ENCODE measurements at regions not wholly inside any gene's neighbourhood (a gene's known extent, or its start where the extent isn't known, plus 50 kb on each side); places are given as distances from the start of the nearest gene placed in this dataset.

- Mint-ChIP-seq H3K4me1 (ENCODE audit: low read depth, unreplicated experiment) (peaks cover 18% of the 10 kb centered on the region), H3K27me3 (ENCODE audit: low read depth, unreplicated experiment) (no peaks in the 10 kb centered on the region), H3K27ac (ENCODE audit: unreplicated experiment) (no peak overlapping the region), H3K4me3 (ENCODE audit: unreplicated experiment) (no peak overlapping the region), H3K36me3 (ENCODE audit: low read depth, unreplicated experiment) (no peaks in the 10 kb centered on the region), H3K9me3 (ENCODE audit: unreplicated experiment) (peaks cover 3% of the 10 kb centered on the region)
- Histone ChIP-seq H2AFZ (ENCODE audit: low read depth, low read length) (no peak overlapping the region), H3K79me2 (ENCODE audit: insufficient read depth, low read length) (no peaks in the 10 kb centered on the region), H3K27ac (ENCODE audit: low read depth, low read length) (no peak overlapping the region), H3K4me2 (ENCODE audit: low read length) (no peak overlapping the region), H3K36me3 (ENCODE audit: insufficient read depth, low read length) (no peaks in the 10 kb centered on the region), H3K9ac (ENCODE audit: low read length) (no peak overlapping the region), H3K9me3 (ENCODE audit: insufficient read depth, low read depth, low read length) (no peaks in the 10 kb centered on the region), H3K27me3 (ENCODE audit: insufficient read depth, low read length) (no peaks in the 10 kb centered on the region), H3K4me1 (ENCODE audit: insufficient read depth, low read length) (no peaks in the 10 kb centered on the region), H3K4me3 (ENCODE audit: insufficient read depth, low read depth, low read length) (no peak overlapping the region), H4K20me1 (ENCODE audit: insufficient read depth, low read length) (no peaks in the 10 kb centered on the region)
- TF ChIP-seq CTCF (IDR thresholded peaks at IDR 0.05; ENCODE audit: insufficient read depth, low read depth, low read length), result no peak
- no peak for TF ChIP-seq EZH2 (IDR thresholded peaks at IDR 0.05; ENCODE audit: insufficient read depth, low read length)
- DNase-seq (ENCODE audit: low read depth) (peak; percentile 34), FAIRE-seq (no peak)
These were observed 344.4 kb downstream of the RAPGEF2 start for GRCh38 chr4:159447296-159447695.

GRCh38 chr4:159451006-159451405, 348.1 kb downstream of the RAPGEF2 start:
- H3K36me3 ChIP-seq (ENCODE audit: insufficient read depth, low read length), result no peaks in the 10 kb centered on the region
- Mint-ChIP-seq H3K27me3 (ENCODE audit: low read depth, unreplicated experiment) (no peaks in the 10 kb centered on the region), H3K9me3 (ENCODE audit: unreplicated experiment) (peaks cover 3% of the 10 kb centered on the region), H3K4me3 (ENCODE audit: unreplicated experiment) (no peak overlapping the region), H3K4me1 (ENCODE audit: low read depth, unreplicated experiment) (no peaks in the 10 kb centered on the region), H3K27ac (ENCODE audit: unreplicated experiment) (no peak overlapping the region), H3K36me3 (ENCODE audit: low read depth, unreplicated experiment) (no peaks in the 10 kb centered on the region)
- TF ChIP-seq EZH2 (IDR thresholded peaks at IDR 0.05; ENCODE audit: insufficient read depth, low read length), result no peak
- no peak for TF ChIP-seq CTCF (IDR thresholded peaks at IDR 0.05; ENCODE audit: insufficient read depth, low read depth, low read length)
- H4K20me1 ChIP-seq (ENCODE audit: insufficient read depth, low read length), result no peaks in the 10 kb centered on the region
- H3K4me2 ChIP-seq (ENCODE audit: low read length), result no peak overlapping the region
- no peaks in the 10 kb centered on the region for H3K79me2 ChIP-seq (ENCODE audit: insufficient read depth, low read length)
- DNase-seq (ENCODE audit: low read depth) (peak; percentile 26), FAIRE-seq (no peak)
- no peak overlapping the region for H3K4me3 ChIP-seq (ENCODE audit: insufficient read depth, low read depth, low read length)
- no peak overlapping the region for H3K9ac ChIP-seq (ENCODE audit: low read length)
- no peaks in the 10 kb centered on the region for H3K9me3 ChIP-seq (ENCODE audit: insufficient read depth, low read depth, low read length)
- H3K27ac ChIP-seq (ENCODE audit: low read depth, low read length), result no peak overlapping the region
- H3K4me1 ChIP-seq (ENCODE audit: insufficient read depth, low read length), result no peaks in the 10 kb centered on the region
- H2AFZ ChIP-seq (ENCODE audit: low read depth, low read length), result no peak overlapping the region
- no peaks in the 10 kb centered on the region for H3K27me3 ChIP-seq (ENCODE audit: insufficient read depth, low read length)

- peak overlapping the region; percentile 16 for H3K4me3 ChIP-seq (ENCODE audit: insufficient read depth, low read depth, low read length)
- H3K27ac ChIP-seq (ENCODE audit: low read depth, low read length), result no peak overlapping the region
- no peak overlapping the region for H3K9ac ChIP-seq (ENCODE audit: low read length)
- H3K27me3 ChIP-seq (ENCODE audit: insufficient read depth, low read length), result no peaks in the 10 kb centered on the region
- DNase-seq (ENCODE audit: low read depth) (peak; percentile 27), FAIRE-seq (no peak)
- Mint-ChIP-seq H3K9me3 (ENCODE audit: unreplicated experiment) (peaks cover 3% of the 10 kb centered on the region), H3K4me3 (ENCODE audit: unreplicated experiment) (peak overlapping the region; percentile 75), H3K27me3 (ENCODE audit: low read depth, unreplicated experiment) (no peaks in the 10 kb centered on the region), H3K27ac (ENCODE audit: unreplicated experiment) (peak overlapping the region; percentile 3), H3K36me3 (ENCODE audit: low read depth, unreplicated experiment) (no peaks in the 10 kb centered on the region), H3K4me1 (ENCODE audit: low read depth, unreplicated experiment) (peaks cover 5% of the 10 kb centered on the region)
- H3K4me2 ChIP-seq (ENCODE audit: low read length), result peak overlapping the region; percentile 72
- peak overlapping the region; percentile 59 for H2AFZ ChIP-seq (ENCODE audit: low read depth, low read length)
- H3K79me2 ChIP-seq (ENCODE audit: insufficient read depth, low read length), result no peaks in the 10 kb centered on the region
- H3K36me3 ChIP-seq (ENCODE audit: insufficient read depth, low read length), result no peaks in the 10 kb centered on the region
- no peaks in the 10 kb centered on the region for H4K20me1 ChIP-seq (ENCODE audit: insufficient read depth, low read length)
- peak; percentile 79 for TF ChIP-seq CTCF (IDR thresholded peaks at IDR 0.05; ENCODE audit: insufficient read depth, low read depth, low read length)
- no peak for TF ChIP-seq EZH2 (IDR thresholded peaks at IDR 0.05; ENCODE audit: insufficient read depth, low read length)
- H3K9me3 ChIP-seq (ENCODE audit: insufficient read depth, low read depth, low read length), result no peaks in the 10 kb centered on the region
- H3K4me1 ChIP-seq (ENCODE audit: insufficient read depth, low read length), result no peaks in the 10 kb centered on the region
These were observed 352.9 kb downstream of the RAPGEF2 start for GRCh38 chr4:159455675-159456237.
